ENCODE measurements at regions not wholly inside any gene's neighbourhood (a gene's known extent, or its start where the extent isn't known, plus 50 kb on each side); places are given as distances from the start of the nearest gene placed in this dataset.

DNA sequence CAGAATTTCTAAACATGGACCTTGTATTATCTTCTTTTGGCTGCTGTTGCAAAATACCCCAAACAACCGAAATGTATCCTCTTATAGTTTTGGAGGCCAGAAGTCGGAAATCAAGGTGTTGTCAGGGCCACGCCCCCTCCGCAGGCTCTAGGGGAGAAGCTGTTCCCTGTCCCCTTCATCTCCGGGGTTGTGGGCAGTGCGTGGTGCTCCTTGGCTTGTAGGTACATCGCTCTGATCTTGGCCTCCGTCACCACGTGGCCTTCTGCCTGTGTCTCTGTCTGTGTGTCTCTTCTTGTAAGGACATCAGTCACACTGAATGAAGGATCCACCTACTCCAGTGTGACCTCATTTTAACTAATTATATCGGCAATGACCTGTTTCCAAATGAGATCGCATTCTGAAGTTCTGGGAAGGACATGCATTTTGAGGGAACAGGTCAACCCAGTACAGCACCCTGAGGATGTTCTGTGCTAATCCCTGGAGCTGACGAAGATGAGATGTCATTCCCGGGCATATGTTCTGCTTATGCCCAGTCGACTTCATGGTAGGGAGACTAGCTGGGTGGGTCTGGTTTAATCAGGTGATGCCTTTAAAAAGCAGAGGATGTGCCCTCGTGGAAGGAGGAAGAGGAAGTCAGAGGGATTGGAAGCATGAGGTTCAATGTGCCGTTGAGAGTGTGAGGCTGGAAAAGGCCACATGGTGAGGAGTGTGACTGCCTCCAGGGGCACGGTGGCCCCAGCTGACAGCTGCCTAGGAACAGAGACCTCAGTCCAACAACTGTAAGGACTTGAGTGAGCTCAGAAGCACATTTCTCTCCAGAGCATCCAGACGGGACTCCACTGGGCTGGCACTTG lies 531.1 kb downstream of the TBC1D22A start:
- no peak overlapping the region for H3K9ac ChIP-seq (ENCODE audit: low read depth, low read length)
- no TSS peak for BruUV-seq (replicated peaks)
- H4K5ac ChIP-seq (ENCODE audit: low read depth, low read length), result no peak overlapping the region
- H3K23ac ChIP-seq (ENCODE audit: low read depth, low read length), result no peak overlapping the region
- H2AK5ac ChIP-seq (ENCODE audit: low read depth, low read length), result no peak overlapping the region
- dilution Hi-C loops (cut with HindIII; ENCODE audit: low sequenced_read_pairs, unreplicated experiment), result no loop called here
- H2AK9ac ChIP-seq (replicated peaks; ENCODE audit: low read depth, low read length, poor library complexity), result no peak overlapping the region
- H3K4me2 ChIP-seq (ENCODE audit: low read depth, low read length), result no peak overlapping the region
- POLR2A ChIA-PET (ENCODE audit: unreplicated experiment), result no interaction called here
- H3K27me3 ChIP-seq (ENCODE audit: control insufficient read depth, insufficient read depth, low read length), result no peaks in the 10 kb centered on the region
- CTCF ChIA-PET, result no interaction called here
- ATAC-seq (ENCODE audit: low read depth), result no peak
- no peak overlapping the region for H3K14ac ChIP-seq (replicated peaks; ENCODE audit: low read depth, low read length)
- no peak overlapping the region for H3K18ac ChIP-seq (ENCODE audit: low read depth, low read length)
- intact Hi-C loops (cut with micrococcal nuclease), result no loop called here
- H3K79me1 ChIP-seq (ENCODE audit: low read depth in 1 of 2, low read length in 2 of 2), result no peaks in the 10 kb centered on the region
- no peaks in the 10 kb centered on the region for H3K4me1 ChIP-seq (ENCODE audit: control insufficient read depth, insufficient read depth, low read length)
- H4K91ac ChIP-seq (ENCODE audit: insufficient read depth, low read depth, low read length), result no peak overlapping the region
- H3K4me3 ChIP-seq (ENCODE audit: insufficient read depth, low read depth, low read length), result no peak overlapping the region
- no peak overlapping the region for H2BK15ac ChIP-seq (ENCODE audit: low read depth, low read length)
- H2BK5ac ChIP-seq (ENCODE audit: low read depth, low read length, poor library complexity, severe bottlenecking), result no peak overlapping the region
- no peak overlapping the region for H2BK20ac ChIP-seq (ENCODE audit: low read depth, low read length)
- no peak for DNase-seq
- peaks cover 7% of the 10 kb centered on the region; the same call in 1 of the 2 replicates for H3K9me3 ChIP-seq (ENCODE audit: control insufficient read depth, insufficient read depth, low read length)
- no peak overlapping the region for H2AFZ ChIP-seq (replicated peaks; ENCODE audit: low read length, poor library complexity)
- H3K56ac ChIP-seq (ENCODE audit: extremely low read depth, insufficient read depth, low read length), result no peak overlapping the region
- no peak overlapping the region for H3K4ac ChIP-seq (ENCODE audit: low read depth, low read length)
- no peak overlapping the region for H2BK120ac ChIP-seq (ENCODE audit: low read depth, low read length)
- H4K8ac ChIP-seq (ENCODE audit: low read depth in 2 of 2, low read length in 2 of 2), result no peak overlapping the region
- TF ChIP-seq ELK1 (IDR thresholded peaks at IDR 0.05; ENCODE audit: borderline replicate concordance, low read depth, low read length) (no peak), FOS (IDR thresholded peaks at IDR 0.05; ENCODE audit: low read depth, low read length) (no peak), POLR2A (IDR thresholded peaks at IDR 0.05; ENCODE audit: low read depth, low read length) (no peak), RCOR1 (IDR thresholded peaks at IDR 0.05; ENCODE audit: insufficient replicate concordance, low read length) (no peak), MXI1 (IDR thresholded peaks at IDR 0.05; ENCODE audit: borderline replicate concordance, low read depth, low read length) (no peak), BHLHE40 (IDR thresholded peaks at IDR 0.05; ENCODE audit: low read depth, low read length) (no peak), MAZ (IDR thresholded peaks at IDR 0.05; ENCODE audit: borderline replicate concordance, low read depth, low read length) (no peak), SMC3 (IDR thresholded peaks at IDR 0.05; ENCODE audit: low read depth, low read length) (no peak), RFX5 (IDR thresholded peaks at IDR 0.05; ENCODE audit: low read depth, low read length) (no peak), RAD21 (IDR thresholded peaks at IDR 0.05; ENCODE audit: low read length) (no peak), MAFK (IDR thresholded peaks at IDR 0.05; ENCODE audit: low read depth, low read length) (no peak), NFE2L2 (IDR thresholded peaks at IDR 0.05; ENCODE audit: low read depth, low read length) (no peak), CHD1 (IDR thresholded peaks at IDR 0.05; ENCODE audit: low read depth, low read length) (no peak), CEBPB (IDR thresholded peaks at IDR 0.05; ENCODE audit: low read depth, low read length) (no peak), USF2 (IDR thresholded peaks at IDR 0.05; ENCODE audit: low read depth, low read length) (no peak)
- TF ChIP-seq, protein P1, sequence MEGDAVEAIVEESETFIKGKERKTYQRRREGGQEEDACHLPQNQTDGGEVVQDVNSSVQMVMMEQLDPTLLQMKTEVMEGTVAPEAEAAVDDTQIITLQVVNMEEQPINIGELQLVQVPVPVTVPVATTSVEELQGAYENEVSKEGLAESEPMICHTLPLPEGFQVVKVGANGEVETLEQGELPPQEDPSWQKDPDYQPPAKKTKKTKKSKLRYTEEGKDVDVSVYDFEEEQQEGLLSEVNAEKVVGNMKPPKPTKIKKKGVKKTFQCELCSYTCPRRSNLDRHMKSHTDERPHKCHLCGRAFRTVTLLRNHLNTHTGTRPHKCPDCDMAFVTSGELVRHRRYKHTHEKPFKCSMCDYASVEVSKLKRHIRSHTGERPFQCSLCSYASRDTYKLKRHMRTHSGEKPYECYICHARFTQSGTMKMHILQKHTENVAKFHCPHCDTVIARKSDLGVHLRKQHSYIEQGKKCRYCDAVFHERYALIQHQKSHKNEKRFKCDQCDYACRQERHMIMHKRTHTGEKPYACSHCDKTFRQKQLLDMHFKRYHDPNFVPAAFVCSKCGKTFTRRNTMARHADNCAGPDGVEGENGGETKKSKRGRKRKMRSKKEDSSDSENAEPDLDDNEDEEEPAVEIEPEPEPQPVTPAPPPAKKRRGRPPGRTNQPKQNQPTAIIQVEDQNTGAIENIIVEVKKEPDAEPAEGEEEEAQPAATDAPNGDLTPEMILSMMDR (conservative IDR thresholded peaks at IDR 0.05; ENCODE audit: low read depth, low read length), result no peak
- in situ Hi-C loops (cut with MboI; ENCODE audit: low sequenced_read_pairs), result no loop called here
- no peak overlapping the region for H3K27ac ChIP-seq (ENCODE audit: insufficient read depth, low read length)
- H4K20me1 ChIP-seq (ENCODE audit: insufficient read depth, low read length), result no peaks in the 10 kb centered on the region
- H3K9me1 ChIP-seq (ENCODE audit: insufficient read depth, low read length), result no peaks in the 10 kb centered on the region
- H3K36me3 ChIP-seq (ENCODE audit: control insufficient read depth, insufficient read depth, low read length), result no peaks in the 10 kb centered on the region
- WGBS, 2 experiments (ENCODE audit: extremely low coverage in 2 of 2, insufficient read length in 1 of 2), result 82% methylated on average over 7 of the region's 18 CpGs; no CpG with 5 or more reads in 1 of the 2 experiments

All from IMR-90 (cell line).